ENCODE measurements at regions not wholly inside any gene's neighbourhood (a gene's known extent, or its start where the extent isn't known, plus 50 kb on each side); places are given as distances from the start of the nearest gene placed in this dataset.
"Not testable (repeated sequence)": the region's sequence is repeated elsewhere in the genome, so short reads cannot be mapped to it uniquely, and the experiment has no call there.

- DNase-seq = no peak
- TF ChIP-seq, protein P1, sequence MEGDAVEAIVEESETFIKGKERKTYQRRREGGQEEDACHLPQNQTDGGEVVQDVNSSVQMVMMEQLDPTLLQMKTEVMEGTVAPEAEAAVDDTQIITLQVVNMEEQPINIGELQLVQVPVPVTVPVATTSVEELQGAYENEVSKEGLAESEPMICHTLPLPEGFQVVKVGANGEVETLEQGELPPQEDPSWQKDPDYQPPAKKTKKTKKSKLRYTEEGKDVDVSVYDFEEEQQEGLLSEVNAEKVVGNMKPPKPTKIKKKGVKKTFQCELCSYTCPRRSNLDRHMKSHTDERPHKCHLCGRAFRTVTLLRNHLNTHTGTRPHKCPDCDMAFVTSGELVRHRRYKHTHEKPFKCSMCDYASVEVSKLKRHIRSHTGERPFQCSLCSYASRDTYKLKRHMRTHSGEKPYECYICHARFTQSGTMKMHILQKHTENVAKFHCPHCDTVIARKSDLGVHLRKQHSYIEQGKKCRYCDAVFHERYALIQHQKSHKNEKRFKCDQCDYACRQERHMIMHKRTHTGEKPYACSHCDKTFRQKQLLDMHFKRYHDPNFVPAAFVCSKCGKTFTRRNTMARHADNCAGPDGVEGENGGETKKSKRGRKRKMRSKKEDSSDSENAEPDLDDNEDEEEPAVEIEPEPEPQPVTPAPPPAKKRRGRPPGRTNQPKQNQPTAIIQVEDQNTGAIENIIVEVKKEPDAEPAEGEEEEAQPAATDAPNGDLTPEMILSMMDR (IDR thresholded peaks at IDR 0.05; ENCODE audit: borderline replicate concordance, extremely low read depth, low read length, poor library complexity, severe bottlenecking) = no peak
- TF ChIP-seq EZH2 (IDR thresholded peaks at IDR 0.05; ENCODE audit: borderline replicate concordance, low read depth, low read length, severe bottlenecking) = no peak
- no peak overlapping the region for H3K27ac ChIP-seq (ENCODE audit: low read length)
- H3K4me1 ChIP-seq (ENCODE audit: insufficient read depth, low read length) = no peaks in the 10 kb centered on the region
- H3K27me3 ChIP-seq (ENCODE audit: insufficient read depth, low read length, poor library complexity) = no peaks in the 10 kb centered on the region
- no peaks in the 10 kb centered on the region for H3K79me2 ChIP-seq (ENCODE audit: insufficient read depth, low read length)
- no peak overlapping the region for H2AFZ ChIP-seq (ENCODE audit: low read depth, low read length)
- no peaks in the 10 kb centered on the region for H3K9me3 ChIP-seq (ENCODE audit: insufficient read depth, low read length, severe bottlenecking)
- no peaks in the 10 kb centered on the region for H4K20me1 ChIP-seq (ENCODE audit: insufficient read depth, low read length)
- H3K4me3 ChIP-seq (ENCODE audit: low read depth in 1 of 2, low read length in 2 of 2) = no peak overlapping the region
- no peaks in the 10 kb centered on the region for H3K36me3 ChIP-seq (ENCODE audit: insufficient read depth, low read length)
- ATAC-seq (ENCODE audit: insufficient read depth, low read depth) = no peak
- no peak overlapping the region for H3K4me2 ChIP-seq (ENCODE audit: insufficient read depth, low read length)
- H3K9ac ChIP-seq (ENCODE audit: low read depth, low read length) = no peak overlapping the region
Observed at GRCh38 chr3:733313-733712, 359.5 kb upstream of the CNTN6 start.

DNA sequence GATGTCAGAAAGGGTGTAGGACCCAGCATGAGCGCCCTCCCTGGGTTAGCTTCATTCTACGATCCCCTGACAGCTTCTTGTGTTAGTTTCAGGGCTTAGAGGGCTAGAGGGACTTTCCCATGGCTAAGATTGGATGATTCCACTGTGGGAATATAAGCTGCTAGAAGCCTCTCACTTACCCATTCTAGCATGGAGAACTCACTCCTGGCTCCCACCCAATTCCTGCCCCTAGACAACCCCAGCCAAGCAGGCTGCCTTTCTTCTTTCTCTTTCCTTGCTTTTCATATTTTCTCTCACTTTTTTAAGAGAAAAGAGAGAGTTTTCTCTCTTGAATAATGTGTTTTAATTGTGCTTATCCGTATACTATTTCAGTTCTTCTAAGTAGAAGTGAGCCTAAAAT, 335.1 kb upstream of the CNTN6 start:
- H3K4me2 ChIP-seq (ENCODE audit: insufficient read depth, low read length) = no peak overlapping the region
- DNase-seq (no peak), ATAC-seq (ENCODE audit: insufficient read depth, low read depth) (no peak)
- no peaks in the 10 kb centered on the region for H3K9me3 ChIP-seq (ENCODE audit: insufficient read depth, low read length, severe bottlenecking)
- no peaks in the 10 kb centered on the region for H4K20me1 ChIP-seq (ENCODE audit: insufficient read depth, low read length)
- no peaks in the 10 kb centered on the region for H3K4me1 ChIP-seq (ENCODE audit: insufficient read depth, low read length)
- no peaks in the 10 kb centered on the region for H3K79me2 ChIP-seq (ENCODE audit: insufficient read depth, low read length)
- H3K27ac ChIP-seq (ENCODE audit: low read length) = no peak overlapping the region
- no peak overlapping the region for H3K4me3 ChIP-seq (ENCODE audit: low read depth in 1 of 2, low read length in 2 of 2)
- H3K9ac ChIP-seq (ENCODE audit: low read depth, low read length) = no peak overlapping the region
- no peak overlapping the region for H2AFZ ChIP-seq (ENCODE audit: low read depth, low read length)
- no peaks in the 10 kb centered on the region for H3K27me3 ChIP-seq (ENCODE audit: insufficient read depth, low read length, poor library complexity)
- no peaks in the 10 kb centered on the region for H3K36me3 ChIP-seq (ENCODE audit: insufficient read depth, low read length)
- no peak for TF ChIP-seq EZH2 (IDR thresholded peaks at IDR 0.05; ENCODE audit: borderline replicate concordance, low read depth, low read length, severe bottlenecking)
- TF ChIP-seq, protein P1 (IDR thresholded peaks at IDR 0.05; ENCODE audit: borderline replicate concordance, extremely low read depth, low read length, poor library complexity, severe bottlenecking) = no peak

- H3K4me2 ChIP-seq (ENCODE audit: insufficient read depth, low read length) = no peak overlapping the region
- H3K9me3 ChIP-seq (ENCODE audit: insufficient read depth, low read length, severe bottlenecking) = no peaks in the 10 kb centered on the region
- H3K27me3 ChIP-seq (ENCODE audit: insufficient read depth, low read length, poor library complexity) = no peaks in the 10 kb centered on the region
- ATAC-seq (ENCODE audit: insufficient read depth, low read depth) = no peak
- no peaks in the 10 kb centered on the region for H3K79me2 ChIP-seq (ENCODE audit: insufficient read depth, low read length)
- H3K4me1 ChIP-seq (ENCODE audit: insufficient read depth, low read length) = no peaks in the 10 kb centered on the region
- TF ChIP-seq, protein P1 (IDR thresholded peaks at IDR 0.05; ENCODE audit: borderline replicate concordance, extremely low read depth, low read length, poor library complexity, severe bottlenecking) = no peak
- H3K9ac ChIP-seq (ENCODE audit: low read depth, low read length) = no peak overlapping the region
- H2AFZ ChIP-seq (ENCODE audit: low read depth, low read length) = no peak overlapping the region
- H3K27ac ChIP-seq (ENCODE audit: low read length) = no peak overlapping the region
- no peaks in the 10 kb centered on the region for H3K36me3 ChIP-seq (ENCODE audit: insufficient read depth, low read length)
- DNase-seq = no peak
- no peaks in the 10 kb centered on the region for H4K20me1 ChIP-seq (ENCODE audit: insufficient read depth, low read length)
- no peak overlapping the region for H3K4me3 ChIP-seq (ENCODE audit: low read depth in 1 of 2, low read length in 2 of 2)
Observed at GRCh38 chr3:759106-759505, 333.7 kb upstream of the CNTN6 start.

GRCh38 chr3:773433-773832, 319.4 kb upstream of the CNTN6 start:
- H3K9me3 ChIP-seq (ENCODE audit: insufficient read depth, low read length, severe bottlenecking); H3K4me3 ChIP-seq (ENCODE audit: low read depth in 1 of 2, low read length in 2 of 2); H3K4me1 ChIP-seq (ENCODE audit: insufficient read depth, low read length); ATAC-seq (ENCODE audit: insufficient read depth, low read depth); H3K36me3 ChIP-seq (ENCODE audit: insufficient read depth, low read length); H3K27me3 ChIP-seq (ENCODE audit: insufficient read depth, low read length, poor library complexity); H3K79me2 ChIP-seq (ENCODE audit: insufficient read depth, low read length); H3K9ac ChIP-seq (ENCODE audit: low read depth, low read length); H3K27ac ChIP-seq (ENCODE audit: low read length); H3K4me2 ChIP-seq (ENCODE audit: insufficient read depth, low read length); H4K20me1 ChIP-seq (ENCODE audit: insufficient read depth, low read length); H2AFZ ChIP-seq (ENCODE audit: low read depth, low read length); DNase-seq: not testable (repeated sequence)
